Omental fat pad (tissue), 3 donors: ENCODE measurements at regions not wholly inside any gene's neighbourhood (a gene's known extent, or its start where the extent isn't known, plus 50 kb on each side); places are given as distances from the start of the nearest gene placed in this dataset.

Experiments used
- ATAC-seq: fragments of 150-250 bp; one replicate; pipeline ENCODE4 v1.9.1; 2016; ENCODE audit warnings: mild to moderate bottlenecking, moderate library complexity; ENCODE audit not compliant: low FRiP score
- DNase-seq: peaks from one replicate; pipeline ENCODE4 v3.0.0-alpha.2; 2019; ENCODE audit warnings: low spot score
- TF ChIP-seq, protein P1 (sequence below), 3 donors: fragments of 450-650 bp; IDR thresholded peaks; one replicate each; pipeline ENCODE4 v1.5.1; 2016 to 2017; ENCODE audit warnings: antibody characterized with exemption in 3 of 3, mild to moderate bottlenecking in 3 of 3, moderate library complexity in 2 of 3

- TF ChIP-seq, protein P1, sequence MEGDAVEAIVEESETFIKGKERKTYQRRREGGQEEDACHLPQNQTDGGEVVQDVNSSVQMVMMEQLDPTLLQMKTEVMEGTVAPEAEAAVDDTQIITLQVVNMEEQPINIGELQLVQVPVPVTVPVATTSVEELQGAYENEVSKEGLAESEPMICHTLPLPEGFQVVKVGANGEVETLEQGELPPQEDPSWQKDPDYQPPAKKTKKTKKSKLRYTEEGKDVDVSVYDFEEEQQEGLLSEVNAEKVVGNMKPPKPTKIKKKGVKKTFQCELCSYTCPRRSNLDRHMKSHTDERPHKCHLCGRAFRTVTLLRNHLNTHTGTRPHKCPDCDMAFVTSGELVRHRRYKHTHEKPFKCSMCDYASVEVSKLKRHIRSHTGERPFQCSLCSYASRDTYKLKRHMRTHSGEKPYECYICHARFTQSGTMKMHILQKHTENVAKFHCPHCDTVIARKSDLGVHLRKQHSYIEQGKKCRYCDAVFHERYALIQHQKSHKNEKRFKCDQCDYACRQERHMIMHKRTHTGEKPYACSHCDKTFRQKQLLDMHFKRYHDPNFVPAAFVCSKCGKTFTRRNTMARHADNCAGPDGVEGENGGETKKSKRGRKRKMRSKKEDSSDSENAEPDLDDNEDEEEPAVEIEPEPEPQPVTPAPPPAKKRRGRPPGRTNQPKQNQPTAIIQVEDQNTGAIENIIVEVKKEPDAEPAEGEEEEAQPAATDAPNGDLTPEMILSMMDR (IDR thresholded peaks at IDR 0.05): no peak
- no peak for ATAC-seq
- no peak for DNase-seq
These were observed 286.5 kb downstream of the PTEN start for GRCh38 chr10:88149906-88150305.

- TF ChIP-seq, protein P1 (IDR thresholded peaks at IDR 0.05): no peak
- no peak for ATAC-seq
These were observed 286.9 kb downstream of the PTEN start for GRCh38 chr10:88150339-88150738.

DNA sequence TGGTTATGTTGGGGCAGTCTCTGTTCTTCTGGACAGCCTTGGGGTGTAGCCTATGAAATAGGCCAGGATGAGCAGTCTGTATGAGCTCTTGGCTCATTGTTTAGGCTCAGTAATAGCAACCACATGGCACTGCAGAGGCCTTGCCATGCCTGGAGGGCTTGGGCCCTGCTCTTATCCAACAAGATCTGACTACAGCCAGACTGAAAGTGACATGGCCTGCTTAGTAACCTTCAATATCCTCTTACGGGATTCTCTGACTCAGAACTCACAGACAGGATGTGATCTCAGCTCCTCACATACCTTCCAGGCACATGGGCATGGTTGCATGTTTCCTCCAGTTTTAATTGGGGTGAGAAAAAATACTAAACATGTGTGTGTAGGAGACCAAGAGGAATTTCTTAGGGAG lies 289.3 kb downstream of the PTEN start:
- TF ChIP-seq, protein P1 (IDR thresholded peaks at IDR 0.05): no peak
- DNase-seq: no peak

More at GRCh38 chr10:88150339-88150738, 286.9 kb downstream of the PTEN start:
- DNase-seq: no peak

GRCh38 chr10:88154596-88155250 lies 291.3 kb downstream of the PTEN start:
- no peak for DNase-seq
- TF ChIP-seq, protein P1 (IDR thresholded peaks at IDR 0.05): no peak
- no peak for ATAC-seq

More for the DNA sequence above, 289.3 kb downstream of the PTEN start:
- no peak for ATAC-seq

- TF ChIP-seq, protein P1 (IDR thresholded peaks at IDR 0.05): no peak
- no peak for DNase-seq
- no peak for ATAC-seq
These were observed 292.9 kb downstream of the PTEN start for GRCh38 chr10:88156341-88156740.

DNA sequence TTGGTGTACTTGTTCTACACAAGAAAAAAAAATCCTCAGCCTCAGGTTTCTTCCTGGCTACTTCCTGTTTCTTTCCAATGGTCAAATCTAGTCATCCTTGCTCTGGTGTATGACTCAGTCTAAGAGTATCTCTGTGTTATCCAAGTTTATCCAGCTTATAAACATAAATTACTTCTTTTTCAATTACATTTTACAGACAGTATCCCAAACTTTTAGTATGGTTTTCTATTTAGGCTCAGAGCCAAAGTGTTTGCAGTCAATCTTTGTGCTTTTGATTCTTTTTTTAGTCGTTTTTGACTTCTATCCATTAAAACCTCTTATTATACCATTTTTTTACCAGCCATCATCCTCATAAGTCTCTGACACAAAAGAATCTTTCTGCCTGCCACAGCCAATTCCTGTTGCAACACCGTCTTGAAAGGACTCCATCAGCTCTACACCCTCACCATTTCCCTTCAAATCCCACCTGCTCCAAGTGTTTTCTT lies 294.6 kb downstream of the PTEN start:
- DNase-seq (no peak), ATAC-seq (peak; percentile 81)
- TF ChIP-seq, protein P1 (IDR thresholded peaks at IDR 0.05): no peak

DNA sequence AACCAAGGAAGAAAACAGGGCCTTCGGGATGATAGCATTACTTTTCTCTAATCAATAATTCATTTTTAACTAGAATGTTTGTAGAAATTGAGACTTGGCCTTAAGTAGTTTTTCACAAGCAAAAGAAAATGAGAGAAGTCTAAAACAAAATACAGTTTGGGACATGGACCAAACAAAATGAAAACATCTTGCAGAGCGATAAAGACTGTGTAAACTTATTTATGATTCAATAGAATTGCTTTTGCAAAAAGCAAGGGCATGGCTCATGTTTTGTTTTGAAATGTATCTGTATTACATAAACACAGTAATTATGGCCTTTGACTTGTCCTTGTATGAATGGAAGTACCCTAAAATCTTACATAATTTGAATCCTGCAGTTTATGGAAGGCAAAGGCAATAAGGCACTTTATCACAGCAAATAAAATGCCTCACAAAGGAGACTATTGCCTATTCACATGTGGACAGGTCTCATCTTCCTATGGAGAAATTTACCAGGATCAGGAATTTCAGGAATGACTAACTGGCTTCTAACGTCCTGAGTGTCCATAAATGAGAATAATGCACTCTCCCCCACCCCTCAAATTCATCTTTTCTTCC lies 295.2 kb downstream of the PTEN start:
- DNase-seq (no peak), ATAC-seq (no peak)
- TF ChIP-seq, protein P1 (IDR thresholded peaks at IDR 0.05): no peak
